ENCODE measurements at regions not wholly inside any gene's neighbourhood (a gene's known extent, or its start where the extent isn't known, plus 50 kb on each side); places are given as distances from the start of the nearest gene placed in this dataset.
"Not testable (repeated sequence)": the region's sequence is repeated elsewhere in the genome, so short reads cannot be mapped to it uniquely, and the experiment has no call there.

DNA sequence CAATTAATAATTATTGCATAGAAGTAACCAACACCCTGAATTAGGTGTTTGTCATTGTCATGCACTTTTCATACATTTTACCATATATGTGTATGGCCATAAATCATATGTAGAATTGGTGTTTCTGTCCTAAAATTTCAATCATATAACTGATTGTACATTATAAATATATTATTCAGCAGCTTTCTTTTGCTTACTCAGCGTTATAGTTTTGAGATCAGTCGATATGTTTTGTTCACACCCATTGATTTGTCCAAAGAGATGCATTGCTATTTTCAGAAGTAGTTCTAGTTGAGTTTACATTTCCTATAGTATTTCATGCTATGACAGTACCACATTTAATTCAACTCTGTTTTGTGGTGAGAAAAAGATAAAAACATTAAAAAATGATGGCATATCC, 50.5 kb upstream of the PARP4 start:
- no peak for DNase-seq

DNA sequence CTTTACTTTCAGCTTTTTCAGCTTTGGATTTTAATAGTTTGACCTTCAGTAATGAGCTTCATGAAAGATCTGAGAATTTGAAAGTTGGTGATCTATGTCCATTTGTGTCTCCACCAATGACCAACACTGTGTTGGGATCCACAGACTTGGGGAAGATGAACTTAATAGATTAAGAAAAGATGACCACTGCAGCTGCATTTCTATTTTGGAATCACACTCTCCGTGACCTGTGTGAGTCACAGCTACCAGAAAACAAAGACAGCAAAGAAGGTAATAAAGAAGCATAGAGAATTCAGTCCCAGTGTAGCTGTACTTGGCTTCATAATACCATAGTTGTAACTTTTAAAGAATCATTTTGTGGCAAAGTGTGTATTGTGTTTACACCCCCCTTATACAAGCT, 51.4 kb upstream of the PARP4 start:
- not testable (repeated sequence) for DNase-seq

DNA sequence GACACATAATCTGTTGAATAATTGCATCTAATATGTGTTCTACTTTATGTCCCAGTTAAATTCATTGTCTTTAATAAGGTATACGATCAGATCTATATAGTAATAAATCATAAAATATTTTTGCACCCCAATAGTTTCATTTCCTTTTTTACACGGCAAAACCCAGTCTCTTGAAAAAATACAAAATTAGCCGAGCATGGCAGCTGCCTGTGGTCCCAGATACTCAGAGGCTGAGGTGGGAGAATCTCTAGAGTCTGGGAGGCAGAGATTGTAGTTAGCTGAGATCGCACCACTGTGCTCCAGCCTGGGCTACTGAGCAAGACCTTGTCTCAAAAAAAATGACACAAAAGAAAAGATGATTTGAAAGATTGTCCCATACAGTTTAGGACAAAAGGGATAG, 52.3 kb upstream of the PARP4 start:
- DNase-seq = no peak

DNA sequence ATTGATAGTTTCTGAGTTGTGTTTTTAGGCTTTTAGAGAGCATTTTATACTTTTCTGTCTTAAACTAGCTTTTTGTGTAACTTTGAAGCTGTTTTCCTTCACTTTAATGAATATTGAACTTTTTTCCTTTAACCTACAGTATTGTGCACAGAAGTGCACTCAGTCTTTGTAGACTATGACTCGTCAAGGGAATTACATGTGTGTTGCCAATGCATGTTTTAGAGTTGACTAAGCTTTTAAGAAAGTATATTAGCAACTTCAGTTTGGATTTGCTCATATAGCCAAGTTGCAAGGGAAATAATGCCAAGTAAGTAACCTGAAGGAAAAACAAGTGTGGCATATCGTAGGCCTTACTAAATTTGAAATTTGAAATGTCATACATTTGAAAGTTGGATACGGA, 55.0 kb upstream of the PARP4 start:
- not testable (repeated sequence) for DNase-seq

DNA sequence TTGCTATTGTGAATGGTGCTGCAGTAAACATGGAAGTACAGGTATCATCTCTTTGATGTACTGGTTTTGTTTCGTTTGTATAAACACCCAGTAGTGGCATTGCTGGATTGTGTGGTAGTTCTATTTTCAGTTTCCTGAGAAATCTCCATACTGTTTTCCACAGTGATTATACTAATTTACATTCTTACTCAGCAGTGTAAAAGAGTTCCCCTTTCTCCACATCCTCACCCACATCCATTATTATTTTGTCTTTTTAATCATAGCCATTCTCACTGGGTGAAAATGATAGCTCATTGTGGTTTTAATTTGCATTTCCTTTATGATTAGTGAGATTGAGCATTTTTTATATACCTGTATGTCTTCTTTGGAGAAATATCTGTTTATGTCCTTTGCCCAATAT, 62.3 kb upstream of the PARP4 start:
- no peak for DNase-seq

DNA sequence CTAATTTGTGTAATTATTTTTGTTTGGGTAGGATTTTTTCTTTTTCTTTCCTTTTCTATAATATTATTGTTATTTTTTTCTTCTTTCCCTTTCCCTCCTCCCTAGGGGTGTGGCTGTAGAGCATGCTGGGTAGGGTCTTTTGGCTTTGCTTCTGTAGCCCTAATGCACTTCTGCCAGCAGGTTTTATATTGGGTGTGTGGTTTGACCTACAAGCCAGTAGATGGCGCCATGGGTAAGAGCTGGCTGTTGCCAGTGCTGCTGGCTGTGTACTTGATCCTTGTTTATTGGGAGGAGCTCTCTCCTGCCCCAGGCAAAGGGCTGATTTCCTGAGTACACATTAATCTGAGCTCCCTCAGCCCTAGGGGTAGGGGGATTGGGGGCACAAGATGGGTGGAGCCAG, 67.7 kb upstream of the PARP4 start:
- not testable (repeated sequence) for DNase-seq

DNA sequence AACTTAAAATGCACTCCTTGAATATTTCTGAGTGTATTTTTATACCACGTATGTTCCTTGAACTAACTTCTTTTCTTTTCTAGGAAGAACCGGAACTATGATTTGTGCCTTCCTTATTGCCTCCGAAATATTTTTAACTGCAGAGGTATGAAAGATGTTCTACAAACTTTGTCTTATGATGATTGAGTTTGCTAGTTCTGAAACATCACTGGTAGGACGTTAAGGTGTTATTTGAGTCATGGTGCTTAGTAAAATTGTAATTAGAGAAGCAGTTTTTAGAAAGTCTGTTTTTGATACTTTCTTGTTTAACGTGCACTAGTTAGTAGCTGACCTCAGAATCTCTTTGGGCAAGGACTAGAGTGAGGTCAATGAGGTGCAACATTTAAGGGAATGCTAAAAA, 69.0 kb upstream of the PARP4 start:
- not testable (repeated sequence) for DNase-seq

DNA sequence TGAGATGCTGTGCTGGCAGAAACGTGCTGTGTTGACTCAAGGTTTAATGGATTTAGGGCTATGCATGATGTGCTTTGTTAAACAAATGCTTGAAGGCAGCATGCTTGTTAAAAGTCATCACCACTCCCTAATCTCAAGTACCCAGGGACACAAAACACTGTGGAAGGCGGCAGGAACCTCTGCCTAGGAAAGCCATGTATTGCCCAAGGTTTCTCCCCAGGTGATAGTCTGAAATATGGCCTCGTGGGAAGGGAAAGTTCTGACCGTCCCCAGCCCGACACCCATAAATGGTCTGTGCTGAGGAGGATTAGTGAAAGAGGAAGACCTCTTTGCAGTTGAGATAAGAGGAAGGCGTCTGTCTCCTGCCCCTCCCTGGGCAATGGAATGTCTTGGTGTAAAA, 79.1 kb upstream of the PARP4 start:
- not testable (repeated sequence) for DNase-seq

DNA sequence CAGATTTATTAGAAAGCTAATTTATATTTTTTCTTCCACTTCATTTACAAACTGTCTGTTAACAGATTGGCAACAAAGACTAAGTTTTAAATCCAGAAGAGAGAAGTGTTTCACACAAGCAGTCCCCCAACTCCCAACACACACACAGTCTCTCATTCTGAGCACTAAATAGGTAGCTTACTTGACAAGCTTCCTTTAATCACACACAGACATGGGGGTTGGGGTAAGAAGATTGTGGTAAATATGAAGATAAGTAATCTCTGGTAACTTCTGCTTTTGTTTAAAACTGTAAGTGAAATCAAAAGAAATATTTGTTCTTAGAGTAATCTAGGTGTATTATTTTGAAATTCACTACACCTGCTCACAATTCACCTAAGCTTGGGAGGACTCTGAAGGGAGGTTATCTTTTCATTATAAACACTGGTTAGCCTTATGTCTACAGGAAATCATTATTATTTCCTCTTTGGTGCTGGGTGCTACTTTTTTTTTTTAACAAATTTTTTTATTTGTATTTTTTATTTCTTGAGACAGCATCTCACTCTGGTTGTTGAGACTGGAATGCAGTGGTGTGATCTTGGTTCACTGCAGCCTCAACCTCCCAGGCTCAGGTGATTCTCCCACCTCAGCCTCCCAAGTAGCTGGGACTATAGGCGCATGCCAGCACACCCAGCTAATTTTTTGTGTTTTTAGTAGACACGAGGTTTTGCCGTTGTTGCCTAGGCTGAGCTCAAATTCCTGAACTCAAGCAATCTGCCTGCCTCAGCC, 82.1 kb upstream of the ATP12A start:
- DNase-seq = not testable (repeated sequence)

DNA sequence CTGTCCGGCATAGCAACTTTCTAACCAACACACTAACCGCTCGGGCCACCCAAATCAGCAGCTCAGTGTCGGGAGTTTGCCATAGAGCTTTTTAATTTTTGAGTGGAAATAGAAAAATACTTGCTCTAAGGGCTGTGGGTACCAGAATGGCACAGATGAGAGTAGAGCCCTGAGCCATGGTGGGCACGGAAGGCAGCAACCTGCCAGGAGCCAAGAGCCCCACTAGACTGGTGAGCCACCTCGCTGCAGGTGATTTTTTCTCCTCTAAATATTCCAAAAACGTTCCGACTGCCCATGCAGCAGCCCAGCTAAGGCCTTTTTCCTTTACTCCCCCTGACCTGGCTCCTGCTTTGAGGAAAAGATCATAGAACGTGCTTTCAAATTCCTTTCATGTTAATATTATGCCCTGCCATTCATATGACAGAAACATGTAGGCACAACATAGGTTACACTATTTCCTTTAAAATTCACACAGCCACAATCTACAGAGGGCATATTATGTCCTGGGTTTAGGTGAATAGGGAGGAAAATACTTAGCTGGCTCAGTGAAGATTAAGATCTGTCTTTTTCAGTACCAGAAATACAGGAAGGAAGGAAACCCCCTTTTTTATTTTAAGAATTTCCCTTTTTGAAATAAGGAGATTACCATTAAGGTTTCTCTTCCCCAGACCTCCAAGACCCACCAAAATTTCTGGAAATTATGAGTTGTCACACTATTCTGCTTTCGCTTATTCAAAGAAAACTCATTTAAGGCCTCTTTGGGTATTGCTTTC, 81.0 kb upstream of the ATP12A start:
- DNase-seq = not testable (repeated sequence)

DNA sequence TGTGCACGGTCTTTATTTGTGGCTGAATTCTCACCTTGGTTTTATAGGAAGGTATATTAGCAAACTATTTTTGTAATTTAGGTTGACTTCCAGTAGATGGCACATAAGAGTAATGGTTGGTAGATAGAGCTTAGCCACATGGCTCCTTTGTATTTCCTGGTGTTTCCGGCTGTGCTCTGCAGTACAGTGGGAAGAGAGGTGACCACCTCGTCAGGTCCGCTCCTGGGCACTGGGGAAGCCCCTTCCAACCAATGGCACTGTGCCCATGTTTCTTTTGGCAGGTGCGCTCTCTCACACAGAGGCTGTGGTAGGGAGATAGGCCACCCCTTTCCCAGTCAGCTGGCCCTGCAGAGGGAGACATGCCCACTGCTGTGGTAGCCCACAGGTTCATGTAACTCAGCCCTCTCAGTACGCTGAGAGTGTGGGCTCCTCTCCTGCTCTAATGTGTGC, 74.3 kb upstream of the ATP12A start:
- no peak for DNase-seq

DNA sequence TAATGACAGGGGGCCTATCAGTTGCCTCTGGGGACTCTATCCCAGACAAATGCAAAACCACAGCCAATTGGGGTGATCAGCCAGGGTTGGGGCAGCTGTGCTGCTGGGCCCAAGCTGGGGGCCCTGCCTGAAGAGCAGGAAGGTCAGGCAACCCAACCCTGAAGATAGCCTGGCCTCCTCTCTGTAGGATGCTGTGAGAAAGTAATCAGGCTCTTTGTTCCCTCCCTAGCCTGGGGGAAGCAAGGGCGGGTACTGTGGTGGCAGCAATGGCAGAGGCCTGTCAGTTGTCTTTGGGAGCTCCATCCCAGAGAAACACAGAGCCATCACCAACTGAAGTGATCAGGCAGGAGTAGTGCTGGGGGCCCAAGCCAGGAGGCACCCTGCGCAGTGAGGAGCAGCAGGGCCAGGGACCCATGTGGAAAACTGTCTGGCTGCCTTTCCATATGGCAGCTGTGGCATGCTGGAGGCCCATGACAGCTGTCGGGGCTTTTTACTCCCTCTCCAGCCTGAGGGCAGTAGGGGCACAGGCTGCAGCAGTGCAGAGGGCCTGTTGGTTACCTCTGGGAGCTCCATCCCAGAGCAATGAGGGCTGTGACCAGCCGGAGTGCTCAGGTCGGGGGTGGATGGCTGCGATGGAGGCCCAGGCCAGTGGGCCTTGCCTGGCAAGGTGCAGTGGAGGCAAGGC, 73.6 kb upstream of the ATP12A start:
- no peak for DNase-seq

DNA sequence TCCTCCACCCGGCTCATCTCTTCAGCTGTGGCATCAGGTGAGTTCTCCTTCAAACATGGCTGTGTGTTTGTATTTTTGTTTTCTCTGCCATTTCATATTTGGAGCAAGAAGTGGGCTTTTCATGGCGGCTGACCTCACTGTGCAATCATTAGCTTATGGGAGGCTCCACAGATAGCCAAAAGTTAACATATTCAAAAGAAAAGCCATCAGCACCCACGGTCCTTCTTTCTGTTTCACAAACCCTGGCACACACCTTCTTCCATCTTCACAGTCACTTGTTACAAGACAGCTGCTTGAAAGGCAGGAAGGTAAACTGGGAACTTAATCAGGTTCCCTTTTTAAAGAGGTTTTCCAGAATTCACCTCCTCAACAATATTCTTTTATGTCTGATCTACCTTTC, 69.3 kb upstream of the ATP12A start:
- no peak for DNase-seq

DNA sequence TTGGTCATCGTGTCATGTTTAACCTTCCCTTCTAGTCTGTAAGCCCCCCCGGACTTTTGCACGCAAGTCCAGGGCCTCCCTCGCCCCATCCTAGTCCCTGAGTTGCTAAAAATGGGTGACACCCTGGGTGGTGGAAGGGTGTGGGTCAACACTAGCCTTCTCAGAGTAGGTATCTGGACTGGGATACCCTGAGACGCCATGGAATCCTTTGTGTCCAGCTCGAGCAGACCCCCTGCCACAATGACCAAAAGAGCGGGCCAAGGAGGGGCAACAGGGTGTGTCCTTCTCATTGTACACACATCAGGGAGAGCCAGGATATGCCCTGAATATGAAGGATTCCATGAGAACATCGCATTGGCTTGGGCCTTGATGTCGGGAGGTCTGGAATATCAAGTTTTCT, 67.5 kb upstream of the ATP12A start:
- no peak for DNase-seq

DNA sequence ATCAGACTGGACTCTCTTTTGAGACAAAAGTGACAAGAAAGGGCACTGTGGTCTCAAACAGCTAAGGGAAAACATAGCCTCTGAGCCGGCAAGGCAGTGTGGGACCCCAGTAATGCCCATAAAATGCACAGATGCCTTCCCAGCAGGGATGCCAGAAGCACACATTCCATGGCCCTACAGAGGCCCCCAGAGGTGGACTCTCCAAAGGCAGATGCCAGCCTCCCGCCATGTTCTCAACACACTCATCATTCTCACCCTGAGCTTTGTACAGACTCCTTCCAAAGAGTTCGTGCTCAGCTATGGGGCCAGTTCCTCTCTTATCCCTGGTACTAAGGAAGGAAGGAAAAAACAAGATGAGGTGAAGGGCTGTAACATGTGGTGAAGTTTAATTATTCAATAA, 67.1 kb upstream of the ATP12A start:
- no peak for DNase-seq

DNA sequence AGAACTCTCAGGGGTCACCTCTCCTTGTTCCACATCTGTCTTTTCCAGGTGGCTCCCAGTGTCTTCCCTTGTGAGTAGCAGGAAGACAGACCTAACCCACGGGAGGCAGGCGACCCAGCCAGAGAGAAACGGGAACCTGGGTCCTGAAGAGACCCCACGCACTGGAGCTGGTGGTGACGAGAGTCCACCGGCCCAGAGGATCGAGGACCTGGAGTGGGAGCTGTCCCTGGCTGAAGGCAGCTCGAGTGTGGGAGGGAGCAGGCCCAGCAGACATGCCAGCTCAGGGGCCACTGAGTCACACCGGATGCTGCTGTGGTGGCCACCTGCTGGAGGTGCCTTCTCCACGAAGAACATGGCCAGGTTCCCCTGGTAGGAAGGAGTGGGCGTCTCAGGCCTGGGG, 66.5 kb upstream of the ATP12A start:
- no peak for DNase-seq

DNA sequence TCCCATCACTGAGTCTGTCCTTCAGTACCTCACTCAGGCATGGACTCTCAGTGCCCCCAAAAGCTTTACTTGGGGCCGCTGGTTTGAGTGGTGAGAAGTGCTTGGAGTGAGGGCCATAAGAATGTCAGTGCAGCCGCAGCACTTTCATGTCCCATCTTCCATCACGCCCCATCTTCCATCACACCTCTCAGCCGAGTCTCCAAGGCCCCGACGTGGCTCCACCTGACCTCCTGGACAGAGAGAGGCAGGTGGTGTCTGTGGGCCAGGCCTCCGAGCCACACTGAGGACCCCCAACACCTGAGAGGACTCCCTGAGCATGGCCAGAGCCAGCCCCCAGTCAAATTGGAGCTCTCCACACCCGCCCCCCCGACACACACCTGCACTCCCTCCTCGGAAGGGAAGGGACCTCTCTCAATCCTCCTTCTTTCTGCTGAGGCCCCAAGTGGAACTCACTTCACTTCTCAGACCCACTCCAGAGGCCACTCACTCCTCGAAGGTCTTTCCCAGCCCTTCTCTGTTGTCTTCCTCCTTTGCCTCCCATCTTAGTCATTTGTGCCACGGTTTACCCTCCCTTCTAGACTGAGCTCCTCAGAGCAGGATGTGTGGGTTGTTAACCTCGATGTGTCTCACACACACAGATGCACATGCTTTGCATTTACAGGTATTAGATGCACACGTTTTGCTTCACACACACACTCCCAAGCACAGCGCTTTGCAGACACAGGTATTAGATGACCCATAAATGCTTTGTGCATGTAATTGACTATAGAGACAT, 65.7 kb upstream of the ATP12A start:
- DNase-seq = no peak

DNA sequence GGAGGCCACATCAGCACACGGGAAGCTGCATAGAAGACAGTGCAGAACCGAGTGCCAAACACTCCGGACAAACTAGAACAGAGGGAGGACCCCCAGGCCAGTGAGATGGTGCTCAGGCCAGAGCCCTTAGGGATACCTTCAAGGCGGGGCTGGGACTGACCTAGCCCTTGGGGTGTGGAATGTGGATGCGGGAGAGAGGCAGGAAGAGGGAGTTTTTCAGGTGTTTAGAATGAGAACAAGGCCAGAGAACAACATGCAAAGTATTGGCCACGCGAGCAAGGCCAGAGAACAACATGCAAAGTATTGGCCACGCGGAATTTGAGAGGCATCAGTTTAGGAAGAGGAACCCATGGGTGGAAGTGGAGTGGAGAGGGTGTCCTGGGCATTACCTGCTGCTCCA, 65.1 kb upstream of the ATP12A start:
- no peak for DNase-seq

DNA sequence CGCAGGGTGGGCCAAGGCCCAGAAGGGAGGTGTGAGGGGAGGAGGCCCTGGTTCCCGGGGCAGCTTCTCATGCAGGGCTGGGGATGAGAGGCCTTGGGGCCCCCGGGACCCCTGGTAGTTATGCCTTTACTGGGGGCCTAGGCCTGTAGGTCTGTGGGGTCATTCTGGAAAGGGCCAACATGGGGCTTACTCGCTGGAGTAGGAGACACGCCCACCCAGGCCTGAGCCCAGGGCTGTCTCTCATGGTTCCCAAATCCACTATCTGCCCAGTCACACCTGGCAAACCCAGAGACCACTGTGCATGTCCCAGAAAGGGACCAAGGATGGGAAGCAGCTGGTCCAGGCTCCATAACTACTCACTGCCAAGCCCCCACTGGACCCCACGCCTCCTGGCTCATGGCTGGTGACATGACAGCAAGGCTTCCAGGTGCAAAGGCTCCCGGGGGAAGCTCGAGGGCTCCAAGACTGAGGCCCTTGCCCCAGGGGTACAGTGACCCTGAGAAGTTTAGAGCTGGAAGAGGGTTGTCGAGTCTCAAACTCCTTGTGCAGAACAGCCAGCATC, 64.2 kb upstream of the ATP12A start:
- DNase-seq = no peak

DNA sequence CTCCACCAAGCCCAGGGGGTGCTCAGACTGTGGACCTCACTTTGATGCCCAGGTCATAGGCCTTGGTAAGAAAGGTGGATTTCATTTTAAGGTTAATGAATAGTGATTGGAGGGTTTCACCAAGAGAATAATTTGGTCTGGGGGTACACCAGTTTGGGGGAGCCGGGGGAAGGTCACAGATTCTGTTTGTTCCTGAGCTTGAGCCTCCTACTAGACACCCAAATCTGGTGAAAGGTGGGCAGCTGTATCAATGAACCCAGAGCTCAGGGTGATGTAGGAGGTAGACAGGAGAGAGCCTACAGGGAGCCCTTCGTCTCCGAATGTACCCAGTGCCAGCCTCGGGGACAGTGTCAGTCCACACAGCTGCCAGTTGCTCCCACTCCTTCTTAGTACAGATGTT, 63.7 kb upstream of the ATP12A start:
- DNase-seq = no peak

DNA sequence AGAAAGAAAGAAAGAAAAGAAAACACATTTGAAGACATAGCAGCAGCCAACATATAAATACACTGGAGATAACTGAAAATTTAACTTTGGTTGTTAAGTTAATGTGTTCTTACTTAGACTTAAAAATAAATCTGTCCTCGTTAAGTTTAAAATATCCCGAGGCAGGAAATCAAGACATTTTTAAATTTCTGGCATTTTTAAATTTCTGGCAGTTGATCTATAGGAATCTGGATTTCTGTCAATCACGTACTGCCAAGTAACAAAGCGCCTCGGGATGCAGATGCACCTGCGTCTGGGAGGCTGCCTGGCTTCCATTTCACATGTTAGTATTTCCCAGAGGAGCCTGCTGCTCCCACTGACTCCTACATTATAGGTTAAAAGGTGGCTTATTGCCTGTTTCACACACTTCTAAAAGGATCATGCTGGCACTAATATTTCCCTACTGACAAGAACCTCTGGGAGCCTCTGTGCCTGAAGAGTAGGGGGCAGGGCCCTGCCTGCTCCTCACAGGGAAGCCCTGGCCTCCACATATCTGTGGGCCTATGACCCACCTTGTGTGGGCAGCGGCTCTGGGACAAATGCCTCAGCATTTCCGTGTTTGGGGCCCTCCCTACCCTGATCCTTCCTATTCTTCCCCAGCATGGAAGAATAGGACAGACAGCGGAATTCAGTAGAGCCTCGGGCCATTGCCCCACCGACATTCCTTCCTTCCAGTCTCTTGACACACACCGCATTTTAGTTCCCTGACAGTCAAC, 62.8 kb upstream of the ATP12A start:
- DNase-seq = no peak
